H9 (cell line): ENCODE measurements at regions not wholly inside any gene's neighbourhood (a gene's known extent, or its start where the extent isn't known, plus 50 kb on each side); places are given as distances from the start of the nearest gene placed in this dataset.

Experiments used
- DNase-seq: peaks from one replicate; pipeline ENCODE4 v3.0.0-alpha.2; 2017
- H2AFZ ChIP-seq: one replicate; pipeline ENCODE4 v1.6.1; 2013; ENCODE audit warnings: mild to moderate bottlenecking, low read length, control low read depth, moderate library complexity
- H2AK5ac ChIP-seq: 2 replicates; pipeline ENCODE4 v1.6.1; 2013; ENCODE audit warnings: low read length, control low read depth, mixed read lengths; ENCODE audit not compliant: insufficient read length
- H2BK120ac ChIP-seq: one replicate; pipeline ENCODE4 v1.6.1; 2013; ENCODE audit warnings: low read depth, mild to moderate bottlenecking, low read length, control low read depth, inconsistent platforms; ENCODE audit not compliant: poor library complexity, severe bottlenecking
- H2BK12ac ChIP-seq: 2 replicates; pipeline ENCODE4 v1.6.1; 2013; ENCODE audit warnings: low read length, control low read depth, mixed read lengths, low read depth; ENCODE audit not compliant: insufficient read length
- H2BK15ac ChIP-seq: 2 replicates; pipeline ENCODE4 v1.6.1; 2013; ENCODE audit warnings: low read depth, low read length, control low read depth
- H2BK20ac ChIP-seq: one replicate; pipeline ENCODE4 v1.6.1; 2013; ENCODE audit warnings: low read depth, mild to moderate bottlenecking, low read length, control low read depth, inconsistent platforms; ENCODE audit not compliant: poor library complexity, severe bottlenecking
- H2BK5ac ChIP-seq: 2 replicates; pipeline ENCODE4 v1.6.1; 2013; ENCODE audit warnings: low read length, control low read depth, mixed read lengths; ENCODE audit not compliant: insufficient read length
- H3K14ac ChIP-seq: 2 replicates; pipeline ENCODE4 v1.6.1; 2013; ENCODE audit warnings: low read length, control low read depth; ENCODE audit not compliant: insufficient read depth
- H3K18ac ChIP-seq: 2 replicates; pipeline ENCODE4 v1.6.1; 2013; ENCODE audit warnings: low read depth, mild to moderate bottlenecking, mixed read lengths, low read length, control low read depth; ENCODE audit not compliant: insufficient read length
- H3K23ac ChIP-seq: 2 replicates; pipeline ENCODE4 v1.6.1; 2013; ENCODE audit warnings: low read length, control low read depth, mixed read lengths, low read depth; ENCODE audit not compliant: insufficient read length
- H3K23me2 ChIP-seq: 2 replicates; pipeline ENCODE4 v1.6.1; 2013; ENCODE audit warnings: low read depth, mild to moderate bottlenecking, mixed read lengths, low read length, control low read depth; ENCODE audit not compliant: insufficient read length, poor library complexity, severe bottlenecking
- H3K27ac ChIP-seq: 2 replicates; pipeline ENCODE4 v1.5.1; 2013; ENCODE audit warnings: low read length, control low read depth, mixed read lengths, low read depth; ENCODE audit not compliant: insufficient read length
- H3K27me3 ChIP-seq: 2 replicates; pipeline ENCODE4 v1.6.1; 2013; ENCODE audit warnings: low read length, control low read depth, inconsistent platforms; ENCODE audit not compliant: insufficient read depth
- H3K4ac ChIP-seq: 2 replicates; pipeline ENCODE4 v1.6.1; 2013; ENCODE audit warnings: low read depth, mild to moderate bottlenecking, control low read depth, inconsistent platforms, low read length, moderate library complexity
- H3K4me1 ChIP-seq: 2 replicates; pipeline ENCODE4 v1.6.1; 2013; ENCODE audit warnings: low read length, control low read depth, inconsistent platforms; ENCODE audit not compliant: insufficient read depth
- H3K4me2 ChIP-seq: 2 replicates; pipeline ENCODE4 v1.6.1; 2013; ENCODE audit warnings: low read length, control low read depth, mixed read lengths; ENCODE audit not compliant: insufficient read length, insufficient read depth
- H3K56ac ChIP-seq: 2 replicates; pipeline ENCODE4 v1.6.1; 2013; ENCODE audit warnings: low read depth, mild to moderate bottlenecking, mixed read lengths, low read length, control low read depth; ENCODE audit not compliant: insufficient read length
- H3K79me1 ChIP-seq: 2 replicates; pipeline ENCODE4 v1.6.1; 2013; ENCODE audit warnings: low read depth, mild to moderate bottlenecking, moderate library complexity, low read length, control low read depth, inconsistent platforms; ENCODE audit not compliant: insufficient read depth, poor library complexity, severe bottlenecking
- H3K79me2 ChIP-seq: 2 replicates; pipeline ENCODE4 v1.6.1; 2013; ENCODE audit warnings: low read length, control low read depth, inconsistent platforms; ENCODE audit not compliant: insufficient read depth
- H3K9ac ChIP-seq: 2 replicates; pipeline ENCODE4 v1.6.1; 2013; ENCODE audit warnings: low read length, control low read depth, mixed read lengths; ENCODE audit not compliant: insufficient read length; ENCODE audit errors: extremely low read depth
- H3K9me3 ChIP-seq: one replicate; pipeline ENCODE4 v1.6.1; 2013; ENCODE audit warnings: low read depth, low read length, inconsistent platforms; ENCODE audit not compliant: control insufficient read depth
- H3T11ph ChIP-seq: one replicate; pipeline ENCODE4 v1.6.1; 2013; ENCODE audit warnings: mild to moderate bottlenecking, low read length, control low read depth, inconsistent platforms
- H4K20me1 ChIP-seq: one replicate; pipeline ENCODE4 v1.6.1; 2013; ENCODE audit not compliant: control insufficient read depth, insufficient read length, insufficient read depth
- H4K5ac ChIP-seq: 2 replicates; pipeline ENCODE4 v1.6.1; 2013; ENCODE audit warnings: low read depth, mild to moderate bottlenecking, mixed read lengths, low read length, control low read depth; ENCODE audit not compliant: insufficient read length
- H4K8ac ChIP-seq: replicated peaks from 2 replicates; pipeline ENCODE4 v1.6.1; 2013; ENCODE audit warnings: low read length, control low read depth, mixed read lengths, low read depth; ENCODE audit not compliant: insufficient read length
- H4K91ac ChIP-seq: 2 replicates; pipeline ENCODE4 v1.6.1; 2013; ENCODE audit warnings: low read depth, mild to moderate bottlenecking, moderate library complexity, mixed read lengths, low read length, control low read depth; ENCODE audit not compliant: insufficient read length
- H3K27ac Mint-ChIP-seq, 3 experiments: 2 replicates in 2 of 3; 3 replicates in 1 of 3; pipeline ENCODE4 v1.8.0; 2020 to 2021; ENCODE audit warnings: mixed read lengths in 3 of 3, mild to moderate bottlenecking in 1 of 3, moderate library complexity in 1 of 3
- H3K27me3 Mint-ChIP-seq: 2 replicates; pipeline ENCODE4 v1.8.0; 2021; ENCODE audit warnings: low read depth, mild to moderate bottlenecking, moderate library complexity, mixed read lengths
- H3K36me3 Mint-ChIP-seq, 3 experiments: 2 replicates in 2 of 3; 3 replicates in 1 of 3; pipeline ENCODE4 v1.8.0; 2020 to 2021; ENCODE audit warnings: low read depth in 3 of 3, mixed read lengths in 3 of 3; ENCODE audit not compliant: insufficient read depth in 1 of 3
- H3K4me1 Mint-ChIP-seq, 2 experiments: 2 replicates each; pipeline ENCODE4 v1.8.0; 2020; ENCODE audit warnings: mixed read lengths in 2 of 2
- H3K4me3 Mint-ChIP-seq, 2 experiments: 2 replicates in 1 of 2; 3 replicates in 1 of 2; pipeline ENCODE4 v1.8.0; 2020 to 2021; ENCODE audit warnings: mild to moderate bottlenecking in 2 of 2, mixed read lengths in 2 of 2, moderate library complexity in 1 of 2
- H3K9me3 Mint-ChIP-seq, 2 experiments: 2 replicates in 1 of 2; 3 replicates in 1 of 2; pipeline ENCODE4 v1.8.0; 2020; ENCODE audit warnings: mild to moderate bottlenecking in 2 of 2, mixed read lengths in 2 of 2, moderate library complexity in 1 of 2
- CTCF ChIP-seq: fragments of 200-600 bp; sonication (generic); conservative IDR thresholded peaks from 3 replicates; pipeline ENCODE4 v1.8.0; 2021; ENCODE audit warnings: antibody characterized with exemption, mild to moderate bottlenecking
- WGBS: extraction: QIAGEN DNeasy Blood & Tissue Kit; methylation state at CpG from one replicate; pipeline ENCODE4 v1.1.7; 2013; ENCODE audit warnings: missing lambda C conversion rate, low lambda C conversion rate, mixed read lengths; ENCODE audit not compliant: insufficient read length; ENCODE audit errors: extremely low coverage; 5-methylcytosine and 5-hydroxymethylcytosine counted together

GRCh38 chr18:14959550-14959949 lies 211.6 kb downstream of the ANKRD30B start:
- Histone ChIP-seq H4K91ac (no peak overlapping the region), H4K5ac (no peak overlapping the region), H3T11ph (no peak overlapping the region), H4K20me1 (no peaks in the 10 kb centered on the region), H2AFZ (no peak overlapping the region), H3K27ac (no peak overlapping the region), H2BK15ac (no peak overlapping the region), H3K23me2 (no peaks in the 10 kb centered on the region), H4K8ac (no peak overlapping the region), H3K4me1 (no peaks in the 10 kb centered on the region), H2BK12ac (no peak overlapping the region), H2BK5ac (no peak overlapping the region), H2AK5ac (no peak overlapping the region), H3K4me2 (no peak overlapping the region), H3K9me3 (peaks cover 57% of the 10 kb centered on the region), H2BK20ac (no peak overlapping the region), H3K23ac (no peak overlapping the region), H3K56ac (no peak overlapping the region), H3K79me2 (no peaks in the 10 kb centered on the region), H3K27me3 (no peaks in the 10 kb centered on the region), H2BK120ac (no peak overlapping the region), H3K79me1 (no peaks in the 10 kb centered on the region), H3K14ac (no peak overlapping the region), H3K9ac (no peak overlapping the region), H3K18ac (no peak overlapping the region), H3K4ac (no peak overlapping the region)
- no peak for DNase-seq
- no peak overlapping the region; a peak in 1 of 5 replicates for H3K4me3 Mint-ChIP-seq
- TF ChIP-seq CTCF = no peak
- peaks cover 2% of the 10 kb centered on the region; the same call in 1 of the 2 replicates for H3K27me3 Mint-ChIP-seq
- H3K9me3 Mint-ChIP-seq = peaks cover 3 to 72% of the 10 kb centered on the region in 2 experiments
- no CpG with 5 or more reads among the region's 10 CpGs for WGBS
- H3K27ac Mint-ChIP-seq = no peak overlapping the region
- no peaks in the 10 kb centered on the region for H3K4me1 Mint-ChIP-seq
- H3K36me3 Mint-ChIP-seq = peaks cover 0 to 25% (median 12%) of the 10 kb centered on the region in 3 experiments; a peak in 5 of 7 replicates
